Activated CD8-positive, alpha-beta T cell treated with anti-CD3 and anti-CD28 coated beads for 36 hours (primary cell): ENCODE measurements at regions not wholly inside any gene's neighbourhood (a gene's known extent, or its start where the extent isn't known, plus 50 kb on each side); places are given as distances from the start of the nearest gene placed in this dataset.

Source experiments
- ATAC-seq: fragments of 200-7000 bp; cut with Tn5 transposase; one replicate; pipeline ENCODE4 v1.10.0; 2021; ENCODE audit warnings: mild to moderate bottlenecking, moderate library complexity
- CTCF ChIA-PET: fragments of 350-600 bp; sonication (Branson Sonifier 250); formaldehyde crosslinking; loops from one replicate; lab custom pipeline; 2021; ENCODE audit warnings: antibody characterized with exemption; lab: Charles Lee
- POLR2A ChIA-PET: fragments of 350-600 bp; sonication (Branson Sonifier 250); formaldehyde crosslinking; loops from one replicate; lab custom pipeline; 2021; ENCODE audit warnings: antibody characterized with exemption; lab: Charles Lee
- DNase-seq: peaks from one replicate; pipeline ENCODE4 v3.0.0-alpha.2; 2020
- H3K27ac Mint-ChIP-seq: one replicate; pipeline ENCODE4 v1.8.0; 2021; ENCODE audit warnings: mild to moderate bottlenecking, mixed read lengths
- H3K27me3 Mint-ChIP-seq: one replicate; pipeline ENCODE4 v1.8.0; 2021; ENCODE audit warnings: mixed read lengths
- H3K36me3 Mint-ChIP-seq: one replicate; pipeline ENCODE4 v1.8.0; 2021; ENCODE audit warnings: low read depth, mixed read lengths
- H3K4me1 Mint-ChIP-seq: one replicate; pipeline ENCODE4 v1.8.0; 2021; ENCODE audit warnings: low read depth, mixed read lengths
- H3K4me3 Mint-ChIP-seq: one replicate; pipeline ENCODE4 v1.8.0; 2021; ENCODE audit warnings: mild to moderate bottlenecking, moderate library complexity, mixed read lengths
- H3K9me3 Mint-ChIP-seq: one replicate; pipeline ENCODE4 v1.8.0; 2021; ENCODE audit warnings: mixed read lengths
- CTCF ChIP-seq: fragments of 200-600 bp; IDR thresholded peaks from one replicate; pipeline ENCODE4 v1.8.0; 2022; ENCODE audit warnings: antibody characterized with exemption, mild to moderate bottlenecking
- intact Hi-C: fragments of 100-400 bp; cut with micrococcal nuclease; formaldehyde crosslinking; loops from one replicate; pipeline ENCODE4 v1.10.0; 2022

GRCh38 chr22:49232319-49233067, 595.2 kb downstream of the BRD1 start:
- no peaks in the 10 kb centered on the region for H3K27me3 Mint-ChIP-seq
- ATAC-seq (no peak), DNase-seq (no peak)
- intact Hi-C loops = no loop called here
- H3K9me3 Mint-ChIP-seq = no peaks in the 10 kb centered on the region
- H3K36me3 Mint-ChIP-seq = no peaks in the 10 kb centered on the region
- no peak for TF ChIP-seq CTCF
- H3K27ac Mint-ChIP-seq = no peak overlapping the region
- H3K4me1 Mint-ChIP-seq = no peaks in the 10 kb centered on the region
- ChIA-PET CTCF (no interaction called here), POLR2A (no interaction called here)
- H3K4me3 Mint-ChIP-seq = no peak overlapping the region

- Mint-ChIP-seq H3K36me3 (no peaks in the 10 kb centered on the region), H3K9me3 (no peaks in the 10 kb centered on the region), H3K27me3 (no peaks in the 10 kb centered on the region), H3K4me3 (no peak overlapping the region), H3K4me1 (no peaks in the 10 kb centered on the region), H3K27ac (no peak overlapping the region)
- intact Hi-C loops = no loop called here
- TF ChIP-seq CTCF = no peak
- CTCF ChIA-PET = no interaction called here
- POLR2A ChIA-PET = no interaction called here
- DNase-seq (no peak), ATAC-seq (no peak)
Measured at GRCh38 chr22:49230194-49230577, 597.5 kb downstream of the BRD1 start.

- ATAC-seq = no peak
- TF ChIP-seq CTCF = no peak
- ChIA-PET POLR2A (no interaction called here), CTCF (no interaction called here)
- no peaks in the 10 kb centered on the region for H3K4me1 Mint-ChIP-seq
- no peaks in the 10 kb centered on the region for H3K9me3 Mint-ChIP-seq
- H3K36me3 Mint-ChIP-seq = no peaks in the 10 kb centered on the region
- no peaks in the 10 kb centered on the region for H3K27me3 Mint-ChIP-seq
- no peak for DNase-seq
- intact Hi-C loops = no loop called here
- H3K27ac Mint-ChIP-seq = no peak overlapping the region
- H3K4me3 Mint-ChIP-seq = no peak overlapping the region
Measured at GRCh38 chr22:49229483-49230193, 598.0 kb downstream of the BRD1 start.

- ChIA-PET POLR2A (no interaction called here), CTCF (no interaction called here)
- Mint-ChIP-seq H3K4me1 (no peaks in the 10 kb centered on the region), H3K4me3 (no peak overlapping the region), H3K27me3 (no peaks in the 10 kb centered on the region), H3K27ac (no peak overlapping the region), H3K36me3 (no peaks in the 10 kb centered on the region), H3K9me3 (no peaks in the 10 kb centered on the region)
- DNase-seq = no peak
- ATAC-seq = no peak
- no peak for TF ChIP-seq CTCF
- intact Hi-C loops = no loop called here
Measured at GRCh38 chr22:49228431-49229037, 599.1 kb downstream of the BRD1 start.

GRCh38 chr22:49227670-49228069, 600.0 kb downstream of the BRD1 start:
- intact Hi-C loops = no loop called here
- ATAC-seq = no peak
- Mint-ChIP-seq H3K4me1 (no peaks in the 10 kb centered on the region), H3K36me3 (no peaks in the 10 kb centered on the region), H3K9me3 (no peaks in the 10 kb centered on the region), H3K4me3 (no peak overlapping the region), H3K27ac (no peak overlapping the region), H3K27me3 (no peaks in the 10 kb centered on the region)
- POLR2A ChIA-PET = no interaction called here
- DNase-seq = no peak
- TF ChIP-seq CTCF = no peak
- CTCF ChIA-PET = no interaction called here
